Tibial artery (tissue), 4 donors: ENCODE measurements at regions not wholly inside any gene's neighbourhood (a gene's known extent, or its start where the extent isn't known, plus 50 kb on each side); places are given as distances from the start of the nearest gene placed in this dataset.

ENCODE experiments used
- DNase-seq, 2 donors: peaks; one replicate each; pipeline ENCODE4 v3.0.0-alpha.2; 2019
- H3K27ac ChIP-seq, 2 donors: fragments of 200-600 bp; sonication (generic) in 1 of 2; 1 replicate in 1 of 2; 2 replicates in 1 of 2; pipeline ENCODE4 v1.5.1; 2018 to 2019; ENCODE audit warnings: mild to moderate bottlenecking in 1 of 2
- H3K27me3 ChIP-seq, 2 donors: fragments of 200-600 bp; sonication (generic) in 1 of 2; one replicate each; pipeline versions ENCODE4 v1.5.1 to v1.6.0; 2016 to 2019
- H3K36me3 ChIP-seq, 3 donors: fragments of 200-600 bp; sonication (generic) in 2 of 3; one replicate each; pipeline ENCODE4 v1.5.1; 2016 to 2019; ENCODE audit warnings: mild to moderate bottlenecking in 2 of 3
- H3K4me1 ChIP-seq, 4 donors: fragments of 200-600 bp; sonication (generic) in 2 of 4; 1 replicate in 3 of 4; 2 replicates in 1 of 4; pipeline ENCODE4 v1.5.1; 2016 to 2019
- H3K4me3 ChIP-seq, 2 donors: fragments of 200-600 bp; sonication (generic) in 1 of 2; 1 replicate in 1 of 2; 2 replicates in 1 of 2; pipeline ENCODE4 v1.5.1; 2018 to 2019; ENCODE audit warnings: mild to moderate bottlenecking in 2 of 2
- H3K9me3 ChIP-seq, 3 donors: fragments of 200-600 bp; sonication (generic) in 1 of 3; one replicate each; pipeline ENCODE4 v1.5.1; 2016 to 2019
- intact Hi-C: fragments of 100-400 bp; cut with DNase I; formaldehyde crosslinking; loops from one replicate; pipeline ENCODE4 v1.15.0; 2023; ENCODE audit warnings: low total_unique reads
- TF ChIP-seq, protein P1 (sequence below), 2 experiments: fragments of 200-600 bp in 1 of 2; fragments of 450-650 bp in 1 of 2; IDR thresholded peaks; one replicate each; pipeline ENCODE4 v1.5.1; 2017 to 2019; ENCODE audit warnings: antibody characterized with exemption in 2 of 2, mild to moderate bottlenecking in 1 of 2, moderate library complexity in 1 of 2

DNA sequence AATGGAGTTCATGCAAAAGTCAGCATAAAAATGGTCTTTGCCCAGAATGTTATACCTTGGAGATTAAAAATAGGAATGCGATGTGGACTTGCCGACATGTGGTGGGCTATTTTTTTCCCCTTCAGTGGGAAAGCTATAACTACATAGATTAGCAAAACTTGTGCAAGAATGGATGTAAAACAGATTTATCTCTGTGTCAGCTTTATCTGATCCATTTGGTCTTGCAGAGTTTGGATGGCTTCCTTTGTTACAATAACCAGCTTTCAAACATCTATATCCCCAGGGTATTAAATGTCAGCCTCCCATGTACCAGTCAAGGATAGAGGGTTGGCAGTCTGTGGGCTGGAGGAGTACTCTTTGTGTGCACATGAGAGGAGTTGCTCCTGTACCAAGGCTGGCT lies 284.9 kb downstream of the TMEM38B start:
- Histone ChIP-seq H3K9me3 (no peaks in the 10 kb centered on the region), H3K4me3 (no peak overlapping the region), H3K27me3 (no peaks in the 10 kb centered on the region), H3K27ac (no peak overlapping the region), H3K4me1 (peaks cover 0 to 9% (median 0%) of the 10 kb centered on the region in 4 donors), H3K36me3 (no peaks in the 10 kb centered on the region)
- TF ChIP-seq, protein P1, sequence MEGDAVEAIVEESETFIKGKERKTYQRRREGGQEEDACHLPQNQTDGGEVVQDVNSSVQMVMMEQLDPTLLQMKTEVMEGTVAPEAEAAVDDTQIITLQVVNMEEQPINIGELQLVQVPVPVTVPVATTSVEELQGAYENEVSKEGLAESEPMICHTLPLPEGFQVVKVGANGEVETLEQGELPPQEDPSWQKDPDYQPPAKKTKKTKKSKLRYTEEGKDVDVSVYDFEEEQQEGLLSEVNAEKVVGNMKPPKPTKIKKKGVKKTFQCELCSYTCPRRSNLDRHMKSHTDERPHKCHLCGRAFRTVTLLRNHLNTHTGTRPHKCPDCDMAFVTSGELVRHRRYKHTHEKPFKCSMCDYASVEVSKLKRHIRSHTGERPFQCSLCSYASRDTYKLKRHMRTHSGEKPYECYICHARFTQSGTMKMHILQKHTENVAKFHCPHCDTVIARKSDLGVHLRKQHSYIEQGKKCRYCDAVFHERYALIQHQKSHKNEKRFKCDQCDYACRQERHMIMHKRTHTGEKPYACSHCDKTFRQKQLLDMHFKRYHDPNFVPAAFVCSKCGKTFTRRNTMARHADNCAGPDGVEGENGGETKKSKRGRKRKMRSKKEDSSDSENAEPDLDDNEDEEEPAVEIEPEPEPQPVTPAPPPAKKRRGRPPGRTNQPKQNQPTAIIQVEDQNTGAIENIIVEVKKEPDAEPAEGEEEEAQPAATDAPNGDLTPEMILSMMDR (IDR thresholded peaks at IDR 0.05) = no peak
- DNase-seq = no peak
- intact Hi-C loops = no loop called here

DNA sequence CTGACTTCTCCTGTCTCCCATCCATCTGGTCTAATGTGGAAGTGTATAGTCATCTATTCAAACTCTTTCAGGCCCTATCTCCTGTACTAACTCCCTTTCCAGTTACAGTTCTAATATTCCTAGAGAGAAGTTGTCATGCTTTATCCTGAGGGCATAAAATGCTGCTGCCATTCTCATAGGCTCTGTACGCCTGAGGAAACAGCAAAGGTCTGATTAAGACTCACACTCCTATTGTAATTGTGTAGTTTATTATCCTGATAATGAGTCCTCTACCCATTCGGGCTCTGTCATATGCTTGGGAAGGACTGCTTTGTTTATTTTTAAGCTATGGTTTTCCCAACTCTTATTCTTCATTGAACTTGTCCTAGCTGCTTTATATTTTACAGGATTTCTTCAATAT lies 290.4 kb downstream of the TMEM38B start:
- Histone ChIP-seq H3K27ac (no peak overlapping the region), H3K27me3 (no peaks in the 10 kb centered on the region), H3K4me1 (no peaks in the 10 kb centered on the region), H3K4me3 (no peak overlapping the region), H3K36me3 (no peaks in the 10 kb centered on the region), H3K9me3 (no peaks in the 10 kb centered on the region)
- intact Hi-C loops = no loop called here
- no peak for DNase-seq
- TF ChIP-seq, protein P1 (IDR thresholded peaks at IDR 0.05) = no peak

DNA sequence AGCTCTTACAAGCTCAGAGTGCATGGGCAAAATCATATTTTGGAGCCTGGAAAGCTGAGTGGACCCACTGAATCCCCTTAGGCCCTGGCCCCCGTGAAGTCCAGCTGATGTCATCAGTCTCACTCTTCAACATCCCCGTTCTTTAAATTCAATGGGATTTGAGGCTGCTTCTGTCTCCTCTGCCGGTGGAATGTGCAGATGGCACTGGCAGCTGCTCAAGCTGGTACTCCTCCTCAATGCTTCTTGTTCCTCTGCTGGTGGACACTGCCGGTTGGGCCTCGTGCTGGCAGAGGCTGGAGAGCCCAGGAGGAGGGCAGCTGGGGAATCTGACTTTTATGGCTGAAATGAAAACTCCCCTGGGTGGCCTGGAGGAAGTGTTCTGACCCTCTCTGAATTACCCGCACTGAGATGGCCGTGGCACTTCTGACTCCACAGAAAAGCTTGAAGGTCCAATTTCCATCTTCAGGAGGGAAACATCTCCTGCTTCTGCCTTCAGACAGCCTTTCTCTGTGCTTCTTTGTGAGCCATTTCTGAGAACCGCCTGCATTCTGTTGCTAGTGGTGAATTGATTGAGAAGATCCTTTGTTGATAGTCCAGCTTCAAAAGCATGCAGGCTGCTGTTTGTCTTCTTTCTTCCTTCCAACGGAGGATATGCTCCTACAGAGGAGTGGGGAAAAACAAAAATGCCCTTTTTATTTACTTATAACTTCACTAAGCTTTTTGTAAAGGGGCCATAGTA lies 298.9 kb downstream of the TMEM38B start:
- Histone ChIP-seq H3K27ac (no peak overlapping the region), H3K4me3 (no peak overlapping the region), H3K4me1 (no peaks in the 10 kb centered on the region), H3K27me3 (no peaks in the 10 kb centered on the region), H3K9me3 (no peaks in the 10 kb centered on the region), H3K36me3 (no peaks in the 10 kb centered on the region)
- intact Hi-C loops = no loop called here
- TF ChIP-seq, protein P1 (IDR thresholded peaks at IDR 0.05) = no peak
- DNase-seq = no peak

DNA sequence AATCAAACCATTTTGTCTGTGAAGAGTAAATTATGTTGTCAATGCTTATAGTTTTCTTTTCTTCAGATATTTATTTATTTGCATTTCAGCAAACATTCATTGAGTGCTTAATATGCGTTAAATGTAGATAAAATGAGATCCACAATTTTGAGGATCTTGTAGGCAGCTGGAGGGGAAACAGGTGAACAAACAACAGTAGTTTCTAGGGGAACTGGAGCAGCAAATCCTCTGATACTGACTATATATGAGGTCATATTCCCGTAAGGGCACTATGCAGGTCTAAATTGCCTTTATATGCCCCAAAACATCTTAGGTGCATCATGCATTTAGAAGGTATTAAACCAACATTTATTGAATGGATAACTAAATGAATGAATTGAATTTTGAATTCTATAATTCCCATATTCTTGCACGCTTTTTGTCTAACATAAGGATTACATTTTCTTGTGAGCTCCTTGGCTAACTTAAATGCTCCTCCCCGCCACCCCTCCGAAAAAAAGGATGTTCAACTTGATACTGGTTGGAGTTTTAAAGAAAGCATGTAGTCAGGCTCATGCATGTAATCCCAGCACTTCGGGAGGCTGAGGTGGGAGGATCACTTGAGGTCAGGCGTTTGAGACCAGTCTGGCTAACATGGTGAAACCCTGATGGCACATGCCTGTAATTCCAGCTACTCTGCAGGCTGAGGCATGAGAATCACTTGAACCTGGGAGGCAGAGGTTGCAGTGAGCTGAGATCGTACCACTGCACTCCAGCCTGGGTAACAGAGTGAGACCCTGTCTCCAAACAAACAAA lies 299.8 kb downstream of the TMEM38B start:
- TF ChIP-seq, protein P1 (IDR thresholded peaks at IDR 0.05) = no peak
- Histone ChIP-seq H3K27ac (no peak overlapping the region), H3K4me1 (no peaks in the 10 kb centered on the region), H3K9me3 (no peaks in the 10 kb centered on the region), H3K36me3 (no peaks in the 10 kb centered on the region), H3K27me3 (no peaks in the 10 kb centered on the region), H3K4me3 (no peak overlapping the region)
- DNase-seq = no peak
- intact Hi-C loops = no loop called here

DNA sequence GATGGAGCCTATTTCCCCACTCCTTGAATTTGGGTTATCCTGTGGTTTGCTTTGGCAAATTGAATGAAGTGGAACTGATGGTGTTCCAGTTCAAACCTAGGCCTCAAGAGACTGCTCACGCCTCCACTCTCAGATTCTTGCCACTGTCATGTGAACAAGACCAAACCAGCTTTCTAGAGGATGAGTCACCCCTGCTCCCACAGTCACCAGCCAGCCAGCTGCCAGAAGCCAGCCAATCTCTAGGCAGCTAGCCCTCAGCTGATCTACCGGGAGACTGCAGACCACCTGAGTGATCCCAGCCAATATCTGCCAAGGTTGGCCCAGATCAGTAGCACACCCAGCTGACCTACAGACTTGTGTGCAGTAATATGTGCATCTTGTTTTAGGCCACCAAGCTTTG lies 300.6 kb downstream of the TMEM38B start:
- TF ChIP-seq, protein P1 (IDR thresholded peaks at IDR 0.05) = no peak
- Histone ChIP-seq H3K4me3 (no peak overlapping the region), H3K9me3 (no peaks in the 10 kb centered on the region), H3K4me1 (no peaks in the 10 kb centered on the region), H3K27me3 (no peaks in the 10 kb centered on the region), H3K36me3 (no peaks in the 10 kb centered on the region), H3K27ac (no peak overlapping the region)
- intact Hi-C loops = no loop called here
- DNase-seq = no peak
